Stimulated activated CD8-positive, alpha-beta memory T cell treated with anti-CD3 and anti-CD28 coated beads, Interleukin-12 subunit alpha, Interleukin-12 subunit beta, amount 100 ng/mL, for 24 hours (primary cell): ENCODE measurements at regions not wholly inside any gene's neighbourhood (a gene's known extent, or its start where the extent isn't known, plus 50 kb on each side); places are given as distances from the start of the nearest gene placed in this dataset.

Experiments used
- DNase-seq: peaks from one replicate; pipeline ENCODE4 v3.0.0-alpha.2; 2020; ENCODE audit errors: extremely low read depth

- no peak for DNase-seq
Observed at GRCh38 chr13:72168126-72168855, 301.3 kb upstream of the DACH1 start.

DNA sequence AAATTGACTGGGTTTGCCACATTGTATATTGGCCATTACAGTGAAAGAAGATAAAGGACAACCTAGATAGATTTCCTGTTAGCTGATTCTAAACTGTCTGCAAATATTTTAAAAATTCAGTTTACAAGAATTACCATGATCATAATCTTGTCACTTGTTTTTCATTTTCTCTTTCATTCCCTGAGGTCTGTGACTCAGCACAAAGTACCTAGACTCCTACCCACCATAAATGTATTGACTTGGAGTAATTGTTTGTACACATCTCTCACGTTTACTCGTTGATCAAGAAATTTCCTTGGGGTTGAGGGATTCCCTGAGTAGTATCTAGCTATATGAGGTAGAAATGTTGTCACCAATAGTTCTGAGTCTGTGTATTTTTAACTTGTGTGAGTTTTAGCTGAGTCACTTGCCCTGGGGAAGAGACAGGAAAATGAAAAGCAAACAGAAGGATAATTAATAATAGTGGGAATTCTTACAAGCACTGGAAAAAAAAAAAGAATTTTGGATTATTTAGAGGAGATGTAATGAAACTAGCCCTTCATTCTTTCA, 299.2 kb upstream of the DACH1 start:
- no peak for DNase-seq

DNA sequence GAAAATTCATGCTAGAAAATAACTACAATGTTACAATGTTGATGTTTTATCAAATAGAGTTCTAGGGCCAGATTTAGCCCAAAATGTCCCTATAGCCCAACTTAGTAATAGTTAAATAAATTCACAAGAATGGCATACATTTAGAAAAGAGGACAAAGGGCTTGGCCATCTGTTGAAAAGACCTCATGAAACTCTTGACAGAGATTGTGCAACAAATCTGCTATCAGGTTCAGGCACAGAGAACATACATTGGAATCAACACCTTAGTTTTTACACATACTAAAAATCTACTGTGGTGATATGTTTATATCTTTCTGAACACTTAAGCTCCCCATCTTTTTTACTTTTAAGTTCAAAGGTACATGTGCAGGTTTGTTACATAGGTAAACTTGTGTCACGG, 298.3 kb upstream of the DACH1 start:
- no peak for DNase-seq

DNA sequence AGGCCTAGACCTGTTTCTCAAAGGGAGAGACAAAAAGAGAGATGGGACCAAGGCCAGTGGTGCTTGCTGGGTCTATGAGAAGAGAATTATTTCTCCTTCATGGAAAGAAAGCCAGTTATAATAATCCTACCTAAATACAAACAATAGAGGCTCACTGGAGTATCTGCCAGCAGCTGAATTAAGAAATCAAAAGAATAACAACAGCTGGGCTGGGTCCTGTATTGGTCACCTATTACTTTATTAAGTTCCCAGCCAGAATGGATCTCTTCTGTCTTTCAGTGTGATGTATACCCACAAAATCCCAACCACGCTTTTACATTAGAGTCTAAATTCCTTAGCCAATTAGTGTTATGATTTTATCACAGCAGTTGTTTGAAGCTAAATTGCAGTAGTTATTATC, 297.8 kb upstream of the DACH1 start:
- DNase-seq = no peak

- DNase-seq = no peak
Observed at GRCh38 chr13:72163678-72164077, 296.7 kb upstream of the DACH1 start.

- no peak for DNase-seq
Observed at GRCh38 chr13:72160977-72161376, 294.0 kb upstream of the DACH1 start.

GRCh38 chr13:72156760-72157159, 289.8 kb upstream of the DACH1 start:
- DNase-seq = no peak

DNA sequence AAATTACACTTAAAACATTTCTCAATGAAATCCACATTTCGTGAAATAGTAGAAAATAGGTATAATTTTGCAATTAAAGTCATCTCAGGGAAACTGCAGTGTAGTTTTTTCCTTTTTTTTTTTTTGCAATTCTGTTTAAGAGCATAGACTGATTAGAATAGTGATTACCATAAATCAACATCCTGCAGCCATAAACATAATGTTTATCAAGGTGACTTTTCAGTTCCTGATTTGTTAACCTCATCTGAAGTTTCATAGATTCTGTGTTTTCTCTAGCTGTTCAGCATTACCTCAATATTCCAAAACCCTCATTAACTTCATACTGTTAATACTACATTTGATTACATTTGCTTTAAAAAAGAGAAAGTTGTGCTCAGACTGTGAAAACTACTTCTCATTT, 286.3 kb upstream of the DACH1 start:
- DNase-seq = no peak

GRCh38 chr13:72151241-72151640, 284.2 kb upstream of the DACH1 start:
- no peak for DNase-seq

DNA sequence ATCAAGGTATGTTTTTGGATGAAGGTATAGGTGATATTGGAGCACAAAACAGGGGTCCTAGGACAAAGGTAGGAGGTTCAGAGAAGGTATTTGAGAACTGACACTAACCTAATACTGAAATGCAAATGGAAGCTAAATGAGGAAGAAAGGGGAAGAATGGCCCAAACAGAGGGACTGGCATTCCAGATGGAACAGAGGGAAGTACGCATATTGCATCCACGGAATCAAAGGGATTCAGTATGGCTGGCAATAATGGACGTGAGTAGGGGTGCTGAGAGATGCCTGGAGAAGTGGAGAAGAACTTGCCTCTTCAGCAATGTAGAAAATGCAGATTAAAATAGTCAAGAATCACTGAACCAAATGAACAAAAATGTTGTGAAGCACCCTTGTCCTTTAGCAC, 283.5 kb upstream of the DACH1 start:
- DNase-seq = no peak

GRCh38 chr13:72149701-72150100, 282.7 kb upstream of the DACH1 start:
- DNase-seq = no peak

- DNase-seq = no peak
Observed at GRCh38 chr13:72146816-72147215, 279.8 kb upstream of the DACH1 start.

DNA sequence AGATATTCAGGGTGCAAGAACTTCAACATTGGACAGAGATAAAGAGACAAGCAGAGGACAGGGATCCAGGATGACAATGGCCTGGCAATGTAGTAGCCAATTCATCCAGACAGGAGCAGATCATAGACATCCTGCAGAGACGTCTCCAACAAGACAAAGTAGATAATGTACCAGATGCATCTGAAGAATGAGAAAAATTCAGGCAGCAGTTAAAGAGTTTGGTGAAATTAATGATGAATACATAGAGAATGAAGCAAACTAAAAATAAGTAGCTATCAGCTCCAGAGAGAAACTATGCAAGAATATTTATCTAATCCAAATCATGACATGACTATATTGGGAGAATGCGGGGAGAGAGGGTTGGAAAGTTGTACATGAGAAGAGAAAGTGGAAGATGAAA, 278.4 kb upstream of the DACH1 start:
- no peak for DNase-seq

DNA sequence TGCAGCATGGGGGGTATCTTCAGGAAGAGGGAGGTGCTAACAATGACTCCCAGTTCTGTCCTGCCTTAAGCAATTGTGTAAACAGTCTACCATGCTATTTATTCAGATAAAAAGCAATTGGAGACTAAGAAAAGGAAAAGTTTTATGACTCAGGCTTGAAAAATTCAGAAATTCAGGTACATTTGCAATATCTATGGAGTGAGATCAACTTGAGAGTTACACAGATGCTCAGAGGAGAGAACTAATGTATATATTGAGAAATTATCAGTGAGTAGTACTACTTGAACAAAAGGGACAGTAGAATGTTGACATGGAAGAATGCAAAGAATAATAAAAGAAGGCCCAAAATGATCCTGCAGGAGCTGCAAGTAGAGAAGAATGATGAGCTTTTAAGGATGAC, 277.6 kb upstream of the DACH1 start:
- no peak for DNase-seq

DNA sequence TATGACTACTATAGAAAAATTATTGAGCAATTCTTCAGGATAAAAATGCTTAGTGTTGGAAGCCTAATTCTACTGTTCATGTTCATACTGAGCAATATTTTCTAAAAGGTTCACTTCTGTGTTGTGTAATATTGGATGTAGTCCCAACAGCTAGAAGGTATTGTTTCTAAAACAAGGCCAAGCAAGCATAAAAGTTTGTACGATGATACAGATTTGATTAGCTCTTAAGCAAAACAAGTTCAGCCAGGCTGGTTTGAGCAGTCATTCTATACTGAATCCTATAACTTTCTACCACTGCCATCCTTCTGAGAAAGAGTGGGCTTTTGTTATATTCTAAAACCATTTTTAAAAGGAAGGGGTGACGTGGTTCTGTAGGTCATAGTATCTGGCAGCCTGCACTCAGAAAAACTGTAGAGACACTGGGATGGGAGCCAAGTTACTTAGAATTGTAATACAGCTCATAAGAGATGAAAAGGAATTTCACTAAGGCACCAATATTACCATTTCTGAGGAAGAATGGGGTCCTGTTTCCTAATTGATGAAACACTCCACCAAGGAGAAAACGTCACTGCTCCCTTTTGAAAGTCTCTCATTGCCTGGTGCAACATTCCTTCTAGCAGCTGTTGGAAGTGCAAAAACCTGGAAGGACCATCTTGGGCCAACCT, 275.0 kb upstream of the DACH1 start:
- no peak for DNase-seq

DNA sequence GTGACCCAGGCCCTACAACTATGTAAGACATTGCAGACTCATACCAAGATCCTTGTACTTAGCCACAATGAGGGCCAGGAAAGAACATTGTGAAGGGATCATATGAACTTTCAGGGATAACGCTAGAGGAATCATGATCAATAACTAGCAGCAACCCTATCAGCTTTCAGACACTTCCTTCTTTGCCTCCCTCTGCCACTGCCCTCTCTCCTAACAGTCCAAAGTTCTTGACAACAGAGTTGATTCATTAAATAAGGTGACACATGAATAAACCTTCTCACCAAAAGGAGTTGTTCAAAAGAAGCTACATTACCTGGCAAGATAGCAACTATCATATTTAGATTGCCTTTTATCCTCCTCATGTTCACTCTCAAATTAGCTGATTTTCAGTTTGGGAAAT, 272.2 kb upstream of the DACH1 start:
- no peak for DNase-seq

DNA sequence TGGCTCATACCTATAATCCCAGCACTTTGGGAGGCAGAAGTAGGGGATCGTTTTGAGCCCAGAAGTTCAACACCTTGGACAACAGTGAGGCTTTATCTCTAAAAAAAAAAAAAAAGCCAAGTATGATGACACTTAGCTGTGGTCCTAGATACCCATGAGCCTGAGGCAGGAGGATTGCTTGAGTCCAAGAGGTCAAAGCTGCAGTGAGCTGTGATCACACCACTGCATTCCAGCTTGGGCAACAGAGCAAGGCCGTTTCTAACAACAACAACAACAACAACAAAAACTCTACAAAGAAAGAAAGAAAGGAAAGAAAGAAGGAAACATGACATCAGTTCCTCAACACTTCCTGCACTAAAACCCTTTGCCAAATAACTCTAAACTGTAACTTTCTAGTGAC, 265.1 kb upstream of the DACH1 start:
- no peak for DNase-seq

- DNase-seq = no peak
Observed at GRCh38 chr13:72129117-72129516, 262.1 kb upstream of the DACH1 start.

GRCh38 chr13:72127031-72127430, 260.0 kb upstream of the DACH1 start:
- no peak for DNase-seq

- no peak for DNase-seq
Observed at GRCh38 chr13:72126424-72126823, 259.4 kb upstream of the DACH1 start.

- DNase-seq = no peak
Observed at GRCh38 chr13:72125561-72125960, 258.6 kb upstream of the DACH1 start.

DNA sequence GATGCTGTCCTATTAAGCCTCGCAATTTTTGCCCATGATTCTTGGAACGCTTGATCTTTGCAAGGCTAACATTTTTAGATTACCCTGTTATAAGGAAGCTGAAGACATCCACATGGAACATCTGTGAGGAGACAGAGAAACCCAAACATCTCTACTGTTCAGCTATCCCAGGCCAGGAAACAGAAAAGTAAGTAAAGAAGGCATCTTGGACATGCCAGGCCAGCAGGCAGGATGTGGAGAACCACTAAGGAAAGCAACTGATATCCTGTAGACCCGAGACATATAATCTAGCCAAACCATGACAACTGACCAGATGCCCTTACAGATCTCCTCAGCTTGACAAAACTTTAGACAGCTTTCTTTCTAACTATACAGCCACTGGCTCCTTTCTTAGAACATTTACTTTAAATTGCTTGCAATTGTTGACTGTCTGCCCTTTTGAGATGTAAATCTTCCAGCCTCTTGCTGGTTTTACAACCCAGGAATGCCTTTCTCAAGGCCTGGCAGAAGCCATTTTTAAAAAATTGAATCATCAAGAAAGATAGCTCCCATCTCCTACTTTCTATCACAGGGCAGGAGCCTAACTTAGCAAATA, 255.8 kb upstream of the DACH1 start:
- DNase-seq = no peak

DNA sequence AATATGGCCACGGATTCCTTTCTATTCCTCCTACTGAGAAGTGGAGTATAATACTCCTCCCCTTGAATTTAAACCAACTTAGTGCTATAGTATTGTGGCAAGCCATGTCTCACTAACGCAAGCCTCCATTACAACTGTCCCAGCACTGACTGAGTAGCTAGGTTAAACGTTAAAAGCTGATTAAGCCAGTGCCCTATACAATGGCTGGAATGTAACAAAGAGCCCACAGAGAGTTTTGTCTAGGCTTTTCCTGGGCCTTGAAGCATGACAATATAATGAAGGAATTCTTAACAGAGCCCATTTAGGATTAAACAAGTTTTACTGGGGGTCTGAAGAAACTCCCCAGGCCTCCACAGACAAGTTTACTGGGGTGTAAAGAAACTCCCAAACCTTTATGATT, 254.5 kb upstream of the DACH1 start:
- no peak for DNase-seq
